ENCODE measurements at regions not wholly inside any gene's neighbourhood (a gene's known extent, or its start where the extent isn't known, plus 50 kb on each side); places are given as distances from the start of the nearest gene placed in this dataset.

DNA sequence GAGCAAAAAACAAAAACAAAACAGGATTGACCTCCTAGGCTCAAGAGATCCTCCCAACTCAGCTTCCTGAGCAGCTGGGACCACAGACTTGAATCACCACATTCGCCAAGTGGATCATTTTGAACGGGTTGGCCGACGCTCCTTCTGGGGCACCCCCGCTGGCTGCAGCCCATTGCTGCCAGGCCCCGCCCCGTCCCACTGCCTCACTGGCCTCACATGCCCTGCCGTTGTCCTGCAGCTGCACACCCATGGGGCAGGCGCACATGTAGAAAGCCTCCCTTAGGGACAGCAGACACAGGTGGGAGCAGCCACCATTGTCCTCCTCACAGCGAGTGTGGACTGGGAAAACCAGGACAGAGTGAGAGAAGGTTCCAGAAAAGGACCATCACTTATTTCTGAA, 154.5 kb downstream of the CRYBB2 start:
- TF ChIP-seq, protein P1, sequence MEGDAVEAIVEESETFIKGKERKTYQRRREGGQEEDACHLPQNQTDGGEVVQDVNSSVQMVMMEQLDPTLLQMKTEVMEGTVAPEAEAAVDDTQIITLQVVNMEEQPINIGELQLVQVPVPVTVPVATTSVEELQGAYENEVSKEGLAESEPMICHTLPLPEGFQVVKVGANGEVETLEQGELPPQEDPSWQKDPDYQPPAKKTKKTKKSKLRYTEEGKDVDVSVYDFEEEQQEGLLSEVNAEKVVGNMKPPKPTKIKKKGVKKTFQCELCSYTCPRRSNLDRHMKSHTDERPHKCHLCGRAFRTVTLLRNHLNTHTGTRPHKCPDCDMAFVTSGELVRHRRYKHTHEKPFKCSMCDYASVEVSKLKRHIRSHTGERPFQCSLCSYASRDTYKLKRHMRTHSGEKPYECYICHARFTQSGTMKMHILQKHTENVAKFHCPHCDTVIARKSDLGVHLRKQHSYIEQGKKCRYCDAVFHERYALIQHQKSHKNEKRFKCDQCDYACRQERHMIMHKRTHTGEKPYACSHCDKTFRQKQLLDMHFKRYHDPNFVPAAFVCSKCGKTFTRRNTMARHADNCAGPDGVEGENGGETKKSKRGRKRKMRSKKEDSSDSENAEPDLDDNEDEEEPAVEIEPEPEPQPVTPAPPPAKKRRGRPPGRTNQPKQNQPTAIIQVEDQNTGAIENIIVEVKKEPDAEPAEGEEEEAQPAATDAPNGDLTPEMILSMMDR (IDR thresholded peaks at IDR 0.05; ENCODE audit: borderline replicate concordance, insufficient read depth, low read depth, low read length), result no peak
- H3K4me3 ChIP-seq (ENCODE audit: low read depth, low read length), result no peak overlapping the region

DNA sequence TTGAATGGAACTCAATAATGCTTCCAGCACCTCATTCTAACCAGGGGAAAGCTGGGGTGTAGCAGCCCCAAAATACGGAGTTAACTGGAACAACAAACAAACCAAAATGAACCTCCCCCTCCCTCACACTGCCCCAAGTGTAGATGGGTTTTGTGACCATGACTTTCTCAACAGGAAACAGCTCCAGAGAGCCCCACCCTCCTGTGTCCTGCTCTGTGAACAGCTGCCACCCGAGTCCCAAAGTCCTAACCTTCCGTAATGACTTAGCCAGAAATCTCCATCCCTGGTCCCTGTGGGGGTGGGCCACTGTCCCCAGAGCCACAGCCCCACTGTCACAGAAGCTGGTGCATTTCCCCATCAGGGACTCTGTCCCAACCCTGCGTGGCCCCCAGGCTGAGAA, 155.4 kb downstream of the CRYBB2 start:
- TF ChIP-seq, protein P1 (IDR thresholded peaks at IDR 0.05; ENCODE audit: borderline replicate concordance, insufficient read depth, low read depth, low read length), result no peak

DNA sequence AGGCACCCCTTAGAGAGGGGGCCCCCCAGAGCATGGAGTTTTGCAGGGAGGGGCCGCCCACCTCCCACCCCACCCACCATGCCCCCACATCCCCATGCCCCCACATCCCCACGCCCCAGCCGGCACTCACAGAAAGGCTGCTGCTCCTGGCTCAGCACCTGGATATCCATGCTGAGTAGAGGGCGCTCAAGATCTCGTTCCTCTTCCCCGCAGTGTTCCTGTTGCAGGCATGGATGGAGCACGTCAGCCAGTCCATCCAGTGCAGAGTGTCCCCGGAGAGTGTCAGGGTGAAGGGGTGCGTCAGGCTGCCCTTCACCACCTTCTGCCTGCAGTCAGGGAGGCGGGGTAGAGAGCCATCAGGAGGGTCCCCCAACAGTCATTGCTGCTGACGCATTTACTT, 156.2 kb downstream of the CRYBB2 start:
- TF ChIP-seq, protein P1 (IDR thresholded peaks at IDR 0.05; ENCODE audit: borderline replicate concordance, insufficient read depth, low read depth, low read length), result no peak
- H3K4me3 ChIP-seq (ENCODE audit: low read depth, low read length), result no peak overlapping the region

More for the DNA sequence above, 155.4 kb downstream of the CRYBB2 start:
- H3K4me3 ChIP-seq (ENCODE audit: low read depth, low read length), result no peak overlapping the region

DNA sequence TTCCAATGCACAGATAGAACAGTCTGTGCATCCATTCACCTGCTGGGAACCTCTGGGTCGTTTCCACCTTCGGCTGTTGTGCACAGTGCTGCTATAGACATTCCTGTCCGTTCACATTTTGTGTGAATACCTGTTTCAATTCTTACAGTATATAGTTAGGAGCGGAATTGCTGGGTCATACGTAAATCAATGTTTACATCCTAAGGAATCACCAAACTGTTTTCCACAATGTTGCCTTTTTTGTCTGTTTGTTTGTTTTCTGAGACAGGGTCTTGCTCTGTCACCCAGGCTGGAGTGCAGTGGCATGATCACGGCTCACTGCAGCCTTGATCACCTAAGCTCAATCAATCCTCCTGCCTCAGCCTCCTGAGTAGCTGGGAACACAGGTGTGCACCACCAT, 158.3 kb downstream of the CRYBB2 start:
- no peak overlapping the region for H3K4me3 ChIP-seq (ENCODE audit: low read depth, low read length)
- TF ChIP-seq, protein P1 (IDR thresholded peaks at IDR 0.05; ENCODE audit: borderline replicate concordance, insufficient read depth, low read depth, low read length), result no peak

DNA sequence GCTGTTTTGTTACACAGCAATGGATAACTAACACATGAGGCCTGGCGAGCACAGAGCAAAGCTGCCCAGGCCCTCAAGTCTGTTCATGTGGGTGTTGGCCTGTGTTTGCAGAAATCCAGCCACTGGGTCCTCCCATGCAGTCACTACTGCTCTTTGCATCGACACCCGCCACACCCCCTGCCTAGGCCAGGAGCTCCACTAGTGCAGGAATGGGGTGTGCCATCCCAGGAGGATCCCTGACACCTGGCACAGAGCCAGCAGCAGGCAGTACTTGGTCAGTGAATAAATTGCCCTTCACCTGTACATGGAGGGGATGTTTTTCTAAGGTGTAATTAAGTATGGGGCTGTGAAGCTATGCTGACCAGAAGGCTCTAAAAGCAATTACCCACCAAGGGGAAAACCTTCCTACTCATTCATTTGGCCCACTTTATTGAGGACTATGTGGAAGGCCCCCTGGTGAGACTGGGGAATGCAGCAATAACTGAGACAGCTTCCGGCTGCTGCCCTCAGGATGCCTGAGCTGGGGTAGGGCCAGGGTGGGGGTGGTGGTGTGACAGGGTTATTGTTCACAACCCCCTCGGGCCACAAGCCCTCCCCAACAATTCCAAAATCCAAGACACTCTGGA, 160.8 kb downstream of the CRYBB2 start:
- H3K4me3 ChIP-seq (ENCODE audit: low read depth, low read length), result no peak overlapping the region
- TF ChIP-seq, protein P1 (IDR thresholded peaks at IDR 0.05; ENCODE audit: borderline replicate concordance, insufficient read depth, low read depth, low read length), result no peak

DNA sequence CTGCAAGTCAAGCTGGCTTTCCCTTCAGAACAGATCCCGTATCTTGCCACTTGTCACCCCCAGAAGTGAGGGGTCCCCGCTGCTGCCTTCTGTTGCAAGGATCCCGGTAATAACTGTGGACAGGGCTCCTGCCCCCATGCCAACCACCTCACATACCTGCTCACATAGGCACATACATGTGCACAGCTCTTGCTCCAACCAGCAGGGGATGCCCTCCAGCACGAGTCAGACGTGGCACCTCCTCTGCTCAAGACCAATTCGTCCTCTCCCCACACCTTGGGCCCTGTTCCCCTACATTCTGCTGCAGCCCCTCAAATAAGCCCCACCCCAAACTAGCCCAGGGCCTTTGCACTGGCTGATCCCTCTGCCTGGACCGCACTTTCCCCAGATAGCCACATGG, 163.3 kb downstream of the CRYBB2 start:
- no peak overlapping the region for H3K4me3 ChIP-seq (ENCODE audit: low read depth, low read length)
- TF ChIP-seq, protein P1 (IDR thresholded peaks at IDR 0.05; ENCODE audit: borderline replicate concordance, insufficient read depth, low read depth, low read length), result peak; percentile 26; the same call in 1 of the 2 replicates

DNA sequence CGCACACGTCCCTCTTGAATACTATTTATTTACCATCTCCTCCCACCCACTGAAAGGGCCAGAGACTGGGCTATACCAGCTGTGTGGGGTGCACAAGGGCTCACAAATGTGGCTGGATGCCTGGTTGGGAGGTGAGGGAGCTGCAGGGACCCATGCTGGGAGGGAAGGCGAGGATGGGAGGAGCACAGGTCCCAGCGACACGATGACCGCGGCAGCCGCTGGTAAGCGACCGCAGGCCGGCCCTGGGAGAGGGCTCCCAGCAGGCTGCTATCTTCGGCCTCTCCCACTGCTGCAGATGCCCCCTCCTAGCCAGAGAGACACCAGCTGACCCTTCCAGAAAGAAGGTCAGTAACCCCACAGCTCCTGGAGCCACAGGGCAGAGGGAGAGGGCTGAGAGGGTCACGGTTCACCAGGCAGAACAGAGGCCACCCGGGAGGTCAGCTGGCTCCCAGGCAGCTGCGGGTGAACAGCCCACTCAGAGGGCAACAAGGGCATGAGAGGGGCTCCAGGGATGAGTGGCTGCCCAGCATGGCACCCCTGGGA, 163.9 kb downstream of the CRYBB2 start:
- TF ChIP-seq, protein P1 (IDR thresholded peaks at IDR 0.05; ENCODE audit: borderline replicate concordance, insufficient read depth, low read depth, low read length), result no peak
- H3K4me3 ChIP-seq (ENCODE audit: low read depth, low read length), result no peak overlapping the region

Data from GM12875 (cell line).